ENCODE measurements at regions not wholly inside any gene's neighbourhood (a gene's known extent, or its start where the extent isn't known, plus 50 kb on each side); places are given as distances from the start of the nearest gene placed in this dataset.

- Histone ChIP-seq H3K9ac (ENCODE audit: low read length) (no peak overlapping the region), H3K79me2 (ENCODE audit: insufficient read depth, low read length) (no peaks in the 10 kb centered on the region), H3K9me2 (ENCODE audit: insufficient read depth) (no peaks in the 10 kb centered on the region), H3K27me3 (ENCODE audit: insufficient read depth, low read length) (no peaks in the 10 kb centered on the region), H3K4me2 (ENCODE audit: low read length) (no peak overlapping the region), H3K4me1 (ENCODE audit: control insufficient read depth in 1 of 2, insufficient read depth in 2 of 2, low read length in 2 of 2) (no peaks in the 10 kb centered on the region; a peak in 1 of 4 replicates), H3K27ac (ENCODE audit: low read depth, low read length) (no peak overlapping the region), H4K20me1 (ENCODE audit: insufficient read depth) (no peaks in the 10 kb centered on the region), H3K9me3 (ENCODE audit: control insufficient read depth in 1 of 2, insufficient read depth in 1 of 2, low read depth in 1 of 2, low read length in 2 of 2) (no peaks in the 10 kb centered on the region), H3K36me3 (ENCODE audit: control insufficient read depth in 1 of 2, insufficient read depth in 2 of 2, low read length in 2 of 2) (no peaks in the 10 kb centered on the region), H3K4me3 (replicated peaks in 1 of 2; ENCODE audit: low read depth in 1 of 2, low read length in 2 of 2) (no peak overlapping the region), H2AFZ (ENCODE audit: low read depth, low read length, poor library complexity, severe bottlenecking) (no peak overlapping the region)
- ChIA-PET POLR2A (no interaction called here), CTCF (interaction anchor here (1.5 kb wide), 1 partner anchor 52 kb away, joined by 3 read pairs; no protein-coding TSS in a partner anchor), RAD21 (ENCODE audit: low non-redundant PET in 1 of 2, low total read pairs in 2 of 2, uncharacterized antibody in 2 of 2, unreplicated experiment in 2 of 2) (no interaction called here)
- intact Hi-C loops (cut with micrococcal nuclease), result no loop called here
- BruUV-seq (replicated peaks), result no TSS peak
- no peak for TF ChIP-seq ATF3 (IDR thresholded peaks at IDR 0.05)
- no peak for TF ChIP-seq CBX3 (IDR thresholded peaks at IDR 0.05; ENCODE audit: low read depth)
- TF ChIP-seq ELF1 (IDR thresholded peaks at IDR 0.05; ENCODE audit: borderline replicate concordance, low read depth), result no peak
- TF ChIP-seq, protein P1, sequence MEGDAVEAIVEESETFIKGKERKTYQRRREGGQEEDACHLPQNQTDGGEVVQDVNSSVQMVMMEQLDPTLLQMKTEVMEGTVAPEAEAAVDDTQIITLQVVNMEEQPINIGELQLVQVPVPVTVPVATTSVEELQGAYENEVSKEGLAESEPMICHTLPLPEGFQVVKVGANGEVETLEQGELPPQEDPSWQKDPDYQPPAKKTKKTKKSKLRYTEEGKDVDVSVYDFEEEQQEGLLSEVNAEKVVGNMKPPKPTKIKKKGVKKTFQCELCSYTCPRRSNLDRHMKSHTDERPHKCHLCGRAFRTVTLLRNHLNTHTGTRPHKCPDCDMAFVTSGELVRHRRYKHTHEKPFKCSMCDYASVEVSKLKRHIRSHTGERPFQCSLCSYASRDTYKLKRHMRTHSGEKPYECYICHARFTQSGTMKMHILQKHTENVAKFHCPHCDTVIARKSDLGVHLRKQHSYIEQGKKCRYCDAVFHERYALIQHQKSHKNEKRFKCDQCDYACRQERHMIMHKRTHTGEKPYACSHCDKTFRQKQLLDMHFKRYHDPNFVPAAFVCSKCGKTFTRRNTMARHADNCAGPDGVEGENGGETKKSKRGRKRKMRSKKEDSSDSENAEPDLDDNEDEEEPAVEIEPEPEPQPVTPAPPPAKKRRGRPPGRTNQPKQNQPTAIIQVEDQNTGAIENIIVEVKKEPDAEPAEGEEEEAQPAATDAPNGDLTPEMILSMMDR (IDR thresholded peaks at IDR 0.05 in 2 of 3, conservative IDR thresholded peaks at IDR 0.05 in 1 of 3; ENCODE audit: borderline replicate concordance in 1 of 3, insufficient read depth in 1 of 3, low read depth in 2 of 3, low read length in 2 of 3), result no peak
- no peak for TF ChIP-seq TCF7L2 (IDR thresholded peaks at IDR 0.05; ENCODE audit: borderline replicate concordance, extremely low read depth, insufficient read depth, insufficient read length)
- no peak for TF ChIP-seq JUND (IDR thresholded peaks at IDR 0.05)
- TF ChIP-seq POLR2AphosphoS5 (IDR thresholded peaks at IDR 0.05; ENCODE audit: low read depth, low read length), result no peak
- TF ChIP-seq SIN3A (IDR thresholded peaks at IDR 0.05; ENCODE audit: low read depth), result no peak
- TF ChIP-seq RAD21 (IDR thresholded peaks at IDR 0.05; ENCODE audit: low read depth), result no peak
- ATAC-seq (no peak), DNase-seq (ENCODE audit: low read depth, low spot score) (no peak)
These were observed 152.4 kb downstream of the KIF26A start for GRCh38 chr14:104290756-104291122.
